ENCODE measurements at regions not wholly inside any gene's neighbourhood (a gene's known extent, or its start where the extent isn't known, plus 50 kb on each side); places are given as distances from the start of the nearest gene placed in this dataset.
"Not testable (repeated sequence)": the region's sequence is repeated elsewhere in the genome, so short reads cannot be mapped to it uniquely, and the experiment has no call there.

DNA sequence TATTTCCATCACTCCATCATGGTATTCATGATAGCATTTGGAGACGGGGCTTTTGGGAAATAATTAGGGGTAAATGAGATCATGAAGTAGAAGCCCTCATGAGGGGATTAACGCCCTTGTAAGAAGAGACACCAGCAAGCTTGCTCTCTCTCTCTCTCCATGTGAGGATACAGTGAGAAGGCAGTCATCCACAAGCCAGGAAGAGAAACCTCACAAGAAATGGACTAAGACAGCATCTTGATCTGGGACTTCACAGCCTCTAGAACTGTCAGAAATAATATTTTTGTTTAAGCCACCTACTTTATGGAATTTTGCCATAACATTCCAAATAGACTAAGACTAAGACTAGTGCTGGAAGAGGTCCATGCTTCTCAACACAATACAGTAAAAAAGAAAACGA is 464.6 kb upstream of the GCFC2 start:
- H3K36me3 ChIP-seq (ENCODE audit: low read depth, low read length), result no peaks in the 10 kb centered on the region
- no peaks in the 10 kb centered on the region for H3K4me1 ChIP-seq (ENCODE audit: insufficient read depth, low read length)
- H3K9ac ChIP-seq (ENCODE audit: low read length), result no peak overlapping the region
- H3K9me3 ChIP-seq (ENCODE audit: low read length), result no peaks in the 10 kb centered on the region
- no peaks in the 10 kb centered on the region for H4K20me1 ChIP-seq (ENCODE audit: low read length)
- no peak for ATAC-seq
- no peaks in the 10 kb centered on the region for H3K9me2 ChIP-seq (replicated peaks; ENCODE audit: low read length)
- no peak overlapping the region for H2AFZ ChIP-seq (ENCODE audit: low read length)
- TF ChIP-seq EZH2phosphoT487 (IDR thresholded peaks at IDR 0.05; ENCODE audit: borderline replicate concordance, low read length), result no peak
- TF ChIP-seq EZH2 (IDR thresholded peaks at IDR 0.05; ENCODE audit: low read length, unreplicated experiment), result no peak
- TF ChIP-seq, protein P1, sequence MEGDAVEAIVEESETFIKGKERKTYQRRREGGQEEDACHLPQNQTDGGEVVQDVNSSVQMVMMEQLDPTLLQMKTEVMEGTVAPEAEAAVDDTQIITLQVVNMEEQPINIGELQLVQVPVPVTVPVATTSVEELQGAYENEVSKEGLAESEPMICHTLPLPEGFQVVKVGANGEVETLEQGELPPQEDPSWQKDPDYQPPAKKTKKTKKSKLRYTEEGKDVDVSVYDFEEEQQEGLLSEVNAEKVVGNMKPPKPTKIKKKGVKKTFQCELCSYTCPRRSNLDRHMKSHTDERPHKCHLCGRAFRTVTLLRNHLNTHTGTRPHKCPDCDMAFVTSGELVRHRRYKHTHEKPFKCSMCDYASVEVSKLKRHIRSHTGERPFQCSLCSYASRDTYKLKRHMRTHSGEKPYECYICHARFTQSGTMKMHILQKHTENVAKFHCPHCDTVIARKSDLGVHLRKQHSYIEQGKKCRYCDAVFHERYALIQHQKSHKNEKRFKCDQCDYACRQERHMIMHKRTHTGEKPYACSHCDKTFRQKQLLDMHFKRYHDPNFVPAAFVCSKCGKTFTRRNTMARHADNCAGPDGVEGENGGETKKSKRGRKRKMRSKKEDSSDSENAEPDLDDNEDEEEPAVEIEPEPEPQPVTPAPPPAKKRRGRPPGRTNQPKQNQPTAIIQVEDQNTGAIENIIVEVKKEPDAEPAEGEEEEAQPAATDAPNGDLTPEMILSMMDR (conservative IDR thresholded peaks at IDR 0.05; ENCODE audit: low read depth, low read length), result no peak
- H3F3A ChIP-seq (ENCODE audit: low read length, unreplicated experiment), result no peaks in the 10 kb centered on the region
- no peak overlapping the region for H3K27ac ChIP-seq (ENCODE audit: low read length)
- no peaks in the 10 kb centered on the region for H3K79me2 ChIP-seq (ENCODE audit: low read length)
- ChIA-PET POLR2A (ENCODE audit: unreplicated experiment) (no interaction called here), CTCF (no interaction called here)
- DNase-seq, result no peak
- intact Hi-C loops (cut with micrococcal nuclease), result no loop called here
- no peaks in the 10 kb centered on the region for H3K27me3 ChIP-seq (ENCODE audit: low read length)
- H3K4me2 ChIP-seq (ENCODE audit: low read length), result no peak overlapping the region
- H3K4me3 ChIP-seq (ENCODE audit: low read length), result no peak overlapping the region
- no TSS peak for BruUV-seq (replicated peaks)

- no peaks in the 10 kb centered on the region for H3K9me2 ChIP-seq (replicated peaks; ENCODE audit: low read length)
- H2AFZ ChIP-seq (ENCODE audit: low read length), result no peak overlapping the region
- no peaks in the 10 kb centered on the region for H3K79me2 ChIP-seq (ENCODE audit: low read length)
- H3K4me1 ChIP-seq (ENCODE audit: insufficient read depth, low read length), result no peaks in the 10 kb centered on the region
- no peaks in the 10 kb centered on the region for H3K27me3 ChIP-seq (ENCODE audit: low read length)
- ChIA-PET CTCF (no interaction called here), POLR2A (ENCODE audit: unreplicated experiment) (no interaction called here)
- TF ChIP-seq, protein P1 (conservative IDR thresholded peaks at IDR 0.05; ENCODE audit: low read depth, low read length), result no peak
- TF ChIP-seq EZH2phosphoT487 (IDR thresholded peaks at IDR 0.05; ENCODE audit: borderline replicate concordance, low read length), result no peak
- TF ChIP-seq EZH2 (IDR thresholded peaks at IDR 0.05; ENCODE audit: low read length, unreplicated experiment), result no peak
- H3F3A ChIP-seq (ENCODE audit: low read length, unreplicated experiment), result no peaks in the 10 kb centered on the region
- intact Hi-C loops (cut with micrococcal nuclease), result no loop called here
- H3K4me3 ChIP-seq (ENCODE audit: low read length), result no peak overlapping the region
- no peaks in the 10 kb centered on the region for H4K20me1 ChIP-seq (ENCODE audit: low read length)
- no TSS peak for BruUV-seq (replicated peaks)
- no peak for DNase-seq
- no peak for ATAC-seq
- no peak overlapping the region for H3K9ac ChIP-seq (ENCODE audit: low read length)
- no peak overlapping the region for H3K4me2 ChIP-seq (ENCODE audit: low read length)
- no peaks in the 10 kb centered on the region for H3K36me3 ChIP-seq (ENCODE audit: low read depth, low read length)
- no peaks in the 10 kb centered on the region for H3K9me3 ChIP-seq (ENCODE audit: low read length)
- H3K27ac ChIP-seq (ENCODE audit: low read length), result no peak overlapping the region
Observed at GRCh38 chr2:76174505-76174904, 463.8 kb upstream of the GCFC2 start.

DNA sequence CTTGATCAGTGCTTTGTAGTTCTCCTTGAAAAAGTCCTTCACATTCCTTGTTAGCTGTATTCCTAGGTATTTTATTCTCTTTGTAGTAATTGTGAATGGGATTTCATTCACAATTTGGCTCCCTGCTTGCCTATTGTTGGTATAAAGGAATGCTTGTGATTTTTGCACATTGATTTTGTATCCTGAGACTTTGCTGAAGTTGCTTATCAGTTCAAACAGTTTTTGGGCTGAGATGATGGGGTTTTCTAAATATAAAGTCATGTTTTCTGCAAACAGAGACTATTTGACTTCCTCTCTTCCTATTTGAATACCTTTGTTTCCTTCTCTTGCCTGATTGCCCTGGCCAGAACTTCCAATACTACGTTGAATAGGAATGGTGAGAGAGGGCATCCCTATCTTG is 462.5 kb upstream of the GCFC2 start:
- H3K9ac ChIP-seq (ENCODE audit: low read length); POLR2A ChIA-PET (ENCODE audit: unreplicated experiment); intact Hi-C loops (cut with micrococcal nuclease); H4K20me1 ChIP-seq (ENCODE audit: low read length); H3K9me3 ChIP-seq (ENCODE audit: low read length); H2AFZ ChIP-seq (ENCODE audit: low read length); H3K36me3 ChIP-seq (ENCODE audit: low read depth, low read length); BruUV-seq (replicated peaks); H3K4me1 ChIP-seq (ENCODE audit: insufficient read depth, low read length); H3K79me2 ChIP-seq (ENCODE audit: low read length); H3F3A ChIP-seq (ENCODE audit: low read length, unreplicated experiment); H3K27ac ChIP-seq (ENCODE audit: low read length); DNase-seq; H3K9me2 ChIP-seq (replicated peaks; ENCODE audit: low read length); H3K27me3 ChIP-seq (ENCODE audit: low read length); ATAC-seq; H3K4me3 ChIP-seq (ENCODE audit: low read length); H3K4me2 ChIP-seq (ENCODE audit: low read length); CTCF ChIA-PET: not testable (repeated sequence)

DNA sequence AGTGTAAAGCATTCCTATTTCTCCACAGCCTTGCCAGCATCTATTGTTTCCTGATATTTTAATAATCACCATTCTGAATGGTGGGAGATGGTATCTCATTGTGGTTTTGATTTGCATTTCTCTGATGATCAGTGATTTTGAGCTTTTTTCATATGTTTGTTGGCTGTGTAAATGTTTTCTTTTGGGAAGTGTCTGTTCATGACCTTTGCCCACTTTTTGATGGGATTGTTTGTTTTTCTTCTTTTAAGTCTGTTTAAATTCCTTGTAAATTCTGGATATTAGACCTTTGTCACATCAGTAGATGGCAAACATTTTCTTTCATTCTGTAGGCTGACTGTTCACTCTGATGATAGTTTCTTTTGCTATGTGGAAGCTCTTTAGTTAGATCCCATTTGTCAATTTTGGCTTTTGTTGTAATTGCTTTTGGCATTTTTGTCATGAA is 461.5 kb upstream of the GCFC2 start:
- intact Hi-C loops (cut with micrococcal nuclease); H3K4me3 ChIP-seq (ENCODE audit: low read length); H3K27ac ChIP-seq (ENCODE audit: low read length); H2AFZ ChIP-seq (ENCODE audit: low read length); BruUV-seq (replicated peaks); H3K9me2 ChIP-seq (replicated peaks; ENCODE audit: low read length); POLR2A ChIA-PET (ENCODE audit: unreplicated experiment); H3K9me3 ChIP-seq (ENCODE audit: low read length); H3K9ac ChIP-seq (ENCODE audit: low read length); H3F3A ChIP-seq (ENCODE audit: low read length, unreplicated experiment); H3K4me1 ChIP-seq (ENCODE audit: insufficient read depth, low read length); H3K36me3 ChIP-seq (ENCODE audit: low read depth, low read length); H3K79me2 ChIP-seq (ENCODE audit: low read length); H4K20me1 ChIP-seq (ENCODE audit: low read length); ATAC-seq; H3K27me3 ChIP-seq (ENCODE audit: low read length); DNase-seq; CTCF ChIA-PET; H3K4me2 ChIP-seq (ENCODE audit: low read length): not testable (repeated sequence)
